ENCODE measurements at regions not wholly inside any gene's neighbourhood (a gene's known extent, or its start where the extent isn't known, plus 50 kb on each side); places are given as distances from the start of the nearest gene placed in this dataset.

DNA sequence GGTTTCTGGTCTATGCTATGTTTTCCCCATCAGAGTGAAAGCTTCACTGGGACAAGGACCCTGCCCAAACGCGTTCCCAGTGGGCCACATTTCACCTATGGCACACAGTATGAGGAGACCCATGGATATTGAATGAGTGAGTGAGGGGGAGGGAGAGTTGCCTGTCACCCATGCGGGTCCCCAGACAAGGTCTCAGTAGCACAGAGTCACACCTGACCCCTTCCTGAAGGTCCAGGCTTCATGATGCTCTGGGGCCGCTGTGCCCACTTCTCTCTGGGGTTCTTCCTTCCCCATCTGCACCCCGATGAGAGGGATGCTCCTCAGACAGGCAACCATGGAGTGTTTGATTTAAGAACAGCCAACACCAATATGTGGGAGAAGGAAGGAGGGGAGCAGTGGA, 72.3 kb upstream of the CSF3R start:
- Histone ChIP-seq H2AK9ac (replicated peaks; ENCODE audit: low read depth, low read length, poor library complexity) (no peak overlapping the region), H3K14ac (replicated peaks; ENCODE audit: low read depth, low read length) (no peak overlapping the region), H3K56ac (ENCODE audit: extremely low read depth, insufficient read depth, low read length) (no peak overlapping the region), H3K4me2 (ENCODE audit: low read depth, low read length) (no peak overlapping the region), H4K20me1 (ENCODE audit: insufficient read depth, low read length) (no peaks in the 10 kb centered on the region), H2AFZ (replicated peaks; ENCODE audit: low read length, poor library complexity) (no peak overlapping the region), H2AK5ac (ENCODE audit: low read depth, low read length) (no peak overlapping the region), H4K8ac (ENCODE audit: low read depth in 2 of 2, low read length in 2 of 2) (no peak overlapping the region), H4K91ac (ENCODE audit: insufficient read depth, low read depth, low read length) (no peak overlapping the region), H3K18ac (ENCODE audit: low read depth, low read length) (no peak overlapping the region), H3K9me1 (ENCODE audit: insufficient read depth, low read length) (no peaks in the 10 kb centered on the region), H3K36me3 (ENCODE audit: control insufficient read depth, insufficient read depth, low read length) (no peaks in the 10 kb centered on the region), H3K4me3 (ENCODE audit: insufficient read depth, low read depth, low read length) (no peak overlapping the region), H2BK15ac (ENCODE audit: low read depth, low read length) (no peak overlapping the region), H3K79me1 (ENCODE audit: low read depth in 1 of 2, low read length in 2 of 2) (no peaks in the 10 kb centered on the region), H3K4me1 (ENCODE audit: control insufficient read depth, insufficient read depth, low read length) (no peaks in the 10 kb centered on the region), H3K9me3 (ENCODE audit: control insufficient read depth, insufficient read depth, low read length) (no peaks in the 10 kb centered on the region), H2BK5ac (ENCODE audit: low read depth, low read length, poor library complexity, severe bottlenecking) (no peak overlapping the region), H3K9ac (ENCODE audit: low read depth, low read length) (no peak overlapping the region), H3K4ac (ENCODE audit: low read depth, low read length) (no peak overlapping the region), H4K5ac (ENCODE audit: low read depth, low read length) (no peak overlapping the region), H3K27ac (ENCODE audit: insufficient read depth, low read length) (no peak overlapping the region), H2BK20ac (ENCODE audit: low read depth, low read length) (no peak overlapping the region), H3K23ac (ENCODE audit: low read depth, low read length) (no peak overlapping the region), H3K27me3 (ENCODE audit: control insufficient read depth, insufficient read depth, low read length) (peaks cover 12% of the 10 kb centered on the region), H2BK120ac (ENCODE audit: low read depth, low read length) (no peak overlapping the region)
- intact Hi-C loops (cut with micrococcal nuclease) (no loop called here), in situ Hi-C loops (cut with MboI; ENCODE audit: low sequenced_read_pairs) (no loop called here), dilution Hi-C loops (cut with HindIII; ENCODE audit: low sequenced_read_pairs, unreplicated experiment) (no loop called here)
- BruUV-seq (replicated peaks): no TSS peak
- no peak for TF ChIP-seq FOS (IDR thresholded peaks at IDR 0.05; ENCODE audit: low read depth, low read length)
- no CpG with 5 or more reads among the region's 5 CpGs for WGBS, 2 experiments (ENCODE audit: extremely low coverage in 2 of 2, insufficient read length in 1 of 2)
- DNase-seq (no peak), ATAC-seq (ENCODE audit: low read depth) (no peak)
- POLR2A ChIA-PET (ENCODE audit: unreplicated experiment): no interaction called here
- CTCF ChIA-PET: no interaction called here

Data from IMR-90 (cell line).